ENCODE measurements at regions not wholly inside any gene's neighbourhood (a gene's known extent, or its start where the extent isn't known, plus 50 kb on each side); places are given as distances from the start of the nearest gene placed in this dataset.

DNA sequence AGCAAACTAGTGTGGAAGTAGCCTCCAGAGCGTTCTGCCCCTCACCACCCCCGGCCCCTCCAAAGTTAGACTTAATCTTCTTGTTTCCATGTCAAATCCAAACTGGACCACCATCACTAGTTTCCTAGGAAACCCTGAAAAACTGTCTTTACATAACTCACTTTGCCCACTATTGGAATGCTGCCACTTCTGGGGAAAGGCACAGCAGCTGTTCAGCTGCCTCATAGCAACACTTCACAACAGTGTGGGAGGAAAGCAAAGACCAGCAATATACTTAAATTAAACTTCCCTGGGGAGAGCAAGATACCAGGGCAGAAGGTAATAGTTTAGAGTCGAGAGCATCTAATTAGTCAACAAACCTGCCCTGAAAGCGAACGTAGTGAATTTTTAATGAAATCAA is 452.2 kb downstream of the KCNJ2 start:
- no peak overlapping the region for H3K4me3 ChIP-seq
- H3K27me3 ChIP-seq (ENCODE audit: low read depth) = no peaks in the 10 kb centered on the region
- H3K36me3 ChIP-seq = no peaks in the 10 kb centered on the region
- DNase-seq (no peak), ATAC-seq (peak in 1 of 2 donors; percentile 39)
- intact Hi-C loops (cut with DNase I) = no loop called here
- TF ChIP-seq, protein P1, sequence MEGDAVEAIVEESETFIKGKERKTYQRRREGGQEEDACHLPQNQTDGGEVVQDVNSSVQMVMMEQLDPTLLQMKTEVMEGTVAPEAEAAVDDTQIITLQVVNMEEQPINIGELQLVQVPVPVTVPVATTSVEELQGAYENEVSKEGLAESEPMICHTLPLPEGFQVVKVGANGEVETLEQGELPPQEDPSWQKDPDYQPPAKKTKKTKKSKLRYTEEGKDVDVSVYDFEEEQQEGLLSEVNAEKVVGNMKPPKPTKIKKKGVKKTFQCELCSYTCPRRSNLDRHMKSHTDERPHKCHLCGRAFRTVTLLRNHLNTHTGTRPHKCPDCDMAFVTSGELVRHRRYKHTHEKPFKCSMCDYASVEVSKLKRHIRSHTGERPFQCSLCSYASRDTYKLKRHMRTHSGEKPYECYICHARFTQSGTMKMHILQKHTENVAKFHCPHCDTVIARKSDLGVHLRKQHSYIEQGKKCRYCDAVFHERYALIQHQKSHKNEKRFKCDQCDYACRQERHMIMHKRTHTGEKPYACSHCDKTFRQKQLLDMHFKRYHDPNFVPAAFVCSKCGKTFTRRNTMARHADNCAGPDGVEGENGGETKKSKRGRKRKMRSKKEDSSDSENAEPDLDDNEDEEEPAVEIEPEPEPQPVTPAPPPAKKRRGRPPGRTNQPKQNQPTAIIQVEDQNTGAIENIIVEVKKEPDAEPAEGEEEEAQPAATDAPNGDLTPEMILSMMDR (IDR thresholded peaks at IDR 0.05) = no peak
- no peak overlapping the region for H3K27ac ChIP-seq
- H3K9me3 ChIP-seq = no peaks in the 10 kb centered on the region
- no peaks in the 10 kb centered on the region for H3K4me1 ChIP-seq

DNA sequence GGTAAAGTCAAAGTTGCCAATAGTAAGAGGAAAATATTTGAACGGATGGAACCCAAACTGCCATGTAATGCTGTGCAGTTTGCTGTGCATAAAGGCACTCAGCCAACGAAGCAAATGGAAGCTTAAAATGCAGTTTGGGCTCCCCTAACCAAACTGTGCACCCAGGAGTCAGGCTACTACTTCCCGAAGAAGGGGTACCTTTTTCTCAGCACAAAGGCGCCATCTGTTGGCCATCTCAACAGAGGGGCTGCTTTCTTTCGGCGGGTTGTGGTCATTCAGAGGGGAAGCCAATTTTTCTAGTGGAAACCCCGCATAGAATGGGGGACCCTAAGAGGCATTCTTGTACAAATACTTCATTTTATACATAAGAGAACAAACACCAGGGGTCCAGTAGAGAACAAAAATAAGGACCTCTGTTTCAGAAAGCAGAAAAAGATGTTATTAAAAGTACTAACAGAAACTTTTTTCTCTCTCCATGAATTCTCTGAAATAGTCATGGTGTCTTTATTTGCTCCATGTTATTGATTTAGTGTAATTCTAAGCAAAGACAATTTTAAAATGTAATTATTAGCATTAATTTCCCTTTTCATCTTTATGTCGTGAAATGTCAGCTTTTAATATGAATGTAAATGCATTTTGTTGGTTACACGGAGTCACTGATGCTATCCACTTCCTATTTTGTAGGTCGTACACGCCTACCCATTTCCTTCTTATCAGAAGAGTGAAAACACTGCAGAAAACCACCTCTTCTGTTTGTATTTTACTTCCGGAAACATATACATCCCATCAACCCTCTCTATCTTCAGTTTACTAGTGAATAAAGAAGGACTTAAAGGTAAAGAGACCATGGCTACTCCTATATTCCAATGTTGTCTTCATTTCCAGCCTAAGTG is 453.3 kb downstream of the KCNJ2 start:
- no peak overlapping the region for H3K4me3 ChIP-seq
- TF ChIP-seq, protein P1 (IDR thresholded peaks at IDR 0.05) = peak; percentile 56
- H3K36me3 ChIP-seq = no peaks in the 10 kb centered on the region
- no peaks in the 10 kb centered on the region for H3K4me1 ChIP-seq
- no peaks in the 10 kb centered on the region for H3K27me3 ChIP-seq (ENCODE audit: low read depth)
- DNase-seq (peak; percentile 51), ATAC-seq (peak; percentile 61 to 67)
- intact Hi-C loops (cut with DNase I) = no loop called here
- no peak overlapping the region for H3K27ac ChIP-seq
- no peaks in the 10 kb centered on the region for H3K9me3 ChIP-seq

- intact Hi-C loops (cut with DNase I) = no loop called here
- Histone ChIP-seq H3K9me3 (no peaks in the 10 kb centered on the region), H3K27me3 (ENCODE audit: low read depth) (no peaks in the 10 kb centered on the region), H3K27ac (no peak overlapping the region), H3K4me3 (no peak overlapping the region), H3K36me3 (no peaks in the 10 kb centered on the region), H3K4me1 (no peaks in the 10 kb centered on the region)
- TF ChIP-seq, protein P1 (IDR thresholded peaks at IDR 0.05) = no peak
- ATAC-seq (peak in 1 of 2 donors; percentile 37), DNase-seq (no peak)
Measured at GRCh38 chr17:70624211-70624610, 454.9 kb downstream of the KCNJ2 start.

- ATAC-seq = no peak
- intact Hi-C loops (cut with DNase I) = no loop called here
Measured at GRCh38 chr17:70629902-70630301, 460.6 kb downstream of the KCNJ2 start.

DNA sequence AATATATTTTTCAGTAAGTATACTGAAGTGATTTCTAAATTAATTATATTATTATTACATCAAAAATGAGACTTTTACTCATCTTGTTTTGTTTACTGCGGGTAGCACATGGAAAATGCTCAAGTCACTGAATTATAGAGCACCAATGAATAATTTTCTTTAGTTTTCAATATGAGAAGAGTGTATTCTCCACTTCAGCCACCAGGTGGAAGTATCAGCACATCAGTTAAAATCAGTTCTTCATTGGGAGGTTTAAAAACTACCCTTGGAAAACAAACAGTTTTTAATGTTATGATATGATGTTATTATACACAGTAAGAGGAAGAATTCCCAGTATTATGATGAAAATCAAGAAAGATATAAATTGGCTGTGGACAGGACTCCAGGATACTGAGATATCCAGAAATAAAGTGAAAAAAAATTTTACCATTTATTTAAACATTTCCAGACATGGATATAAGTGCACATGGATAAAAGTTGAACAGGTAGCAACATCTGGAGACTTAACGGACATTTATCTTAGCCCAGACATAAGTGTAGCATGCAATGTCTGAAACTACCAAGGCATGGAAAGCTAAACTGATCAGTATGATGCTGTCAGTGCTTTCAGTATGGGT is 467.3 kb downstream of the KCNJ2 start:
- no peaks in the 10 kb centered on the region for H3K4me1 ChIP-seq
- intact Hi-C loops (cut with DNase I) = no loop called here
- H3K4me3 ChIP-seq = no peak overlapping the region
- H3K36me3 ChIP-seq = no peaks in the 10 kb centered on the region
- TF ChIP-seq, protein P1 (IDR thresholded peaks at IDR 0.05) = peak; percentile 78
- DNase-seq (no peak), ATAC-seq (no peak)
- H3K9me3 ChIP-seq = no peaks in the 10 kb centered on the region
- H3K27me3 ChIP-seq (ENCODE audit: low read depth) = no peaks in the 10 kb centered on the region
- H3K27ac ChIP-seq = no peak overlapping the region

More at GRCh38 chr17:70629902-70630301, 460.6 kb downstream of the KCNJ2 start:
- TF ChIP-seq, protein P1 (IDR thresholded peaks at IDR 0.05) = peak; percentile 17
- no peaks in the 10 kb centered on the region for H3K27me3 ChIP-seq (ENCODE audit: low read depth)
- DNase-seq = no peak
- H3K27ac ChIP-seq = no peak overlapping the region
- H3K9me3 ChIP-seq = no peaks in the 10 kb centered on the region
- no peaks in the 10 kb centered on the region for H3K36me3 ChIP-seq
- no peak overlapping the region for H3K4me3 ChIP-seq
- no peaks in the 10 kb centered on the region for H3K4me1 ChIP-seq

Measured in lower lobe of right lung (tissue), 2 donors.